Right lobe of liver (tissue), 4 donors: ENCODE measurements at regions not wholly inside any gene's neighbourhood (a gene's known extent, or its start where the extent isn't known, plus 50 kb on each side); places are given as distances from the start of the nearest gene placed in this dataset.

Source experiments
- CTCF ChIP-seq, 4 donors: fragments of 200-600 bp in 3 of 4; fragments of 450-650 bp in 1 of 4; IDR thresholded peaks; one replicate each; pipeline versions ENCODE4 v1.5.1 to v1.8.0; 2016 to 2022; ENCODE audit warnings: antibody characterized with exemption in 4 of 4, mild to moderate bottlenecking in 2 of 4
- POLR2A ChIP-seq: fragments of 450-650 bp; IDR thresholded peaks from one replicate; pipeline ENCODE4 v1.6.1; 2017; ENCODE audit warnings: antibody characterized with exemption, mild to moderate bottlenecking
- donor health status: DM: no; HTN: no; CAD: no.
- donor health status: DM: no; HTN: no; CAD: no.
- donor health status: DM: no; HTN: yes; CAD: no.

DNA sequence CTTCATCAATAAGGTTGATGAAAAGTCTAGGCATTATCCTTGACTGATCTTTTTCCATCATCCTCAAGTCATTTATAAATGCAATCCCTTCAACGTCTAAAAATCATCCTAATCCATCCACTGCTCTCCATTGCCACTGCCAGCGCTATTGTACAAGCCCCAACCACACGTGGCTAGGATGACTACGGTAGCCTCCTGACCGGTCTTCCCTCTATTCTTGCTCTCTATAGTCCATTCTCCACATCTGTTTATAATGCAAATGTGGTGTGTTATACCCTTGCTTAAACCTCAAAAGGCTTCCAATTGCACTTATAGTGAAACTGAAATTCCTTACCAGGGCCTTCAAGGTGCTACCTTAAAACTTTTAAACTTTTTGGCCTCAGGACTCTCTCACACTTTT, 410.6 kb upstream of the ADAMTS9 start:
- no peak for TF ChIP-seq POLR2A
- no peak for TF ChIP-seq CTCF (IDR thresholded peaks at IDR 0.05)
